Stimulated activated effector memory CD8-positive, alpha-beta T cell treated with anti-CD3 and anti-CD28 coated beads, Interleukin-12 subunit alpha, Interleukin-12 subunit beta, amount 100 ng/mL, for 72 hours (primary cell): ENCODE measurements at regions not wholly inside any gene's neighbourhood (a gene's known extent, or its start where the extent isn't known, plus 50 kb on each side); places are given as distances from the start of the nearest gene placed in this dataset.
"Not testable (repeated sequence)": the region's sequence is repeated elsewhere in the genome, so short reads cannot be mapped to it uniquely, and the experiment has no call there.

ENCODE experiments used
- ATAC-seq: fragments of 150-1000 bp; cut with Tn5 transposase; 2 replicates; pipeline ENCODE4 v1.10.0; 2021
- DNase-seq, 2 donors: peaks; one replicate each; pipeline ENCODE4 v3.0.0; 2021 to 2022; ENCODE audit warnings: low spot score in 2 of 2
- H3K27ac Mint-ChIP-seq: one replicate; pipeline ENCODE4 v1.8.0; 2022; ENCODE audit warnings: mild to moderate bottlenecking, mixed read lengths
- H3K36me3 Mint-ChIP-seq: one replicate; pipeline ENCODE4 v1.8.0; 2022; ENCODE audit warnings: mild to moderate bottlenecking, mixed read lengths
- H3K4me1 Mint-ChIP-seq: one replicate; pipeline ENCODE4 v1.8.0; 2022; ENCODE audit warnings: mixed read lengths
- H3K4me3 Mint-ChIP-seq: one replicate; pipeline ENCODE4 v1.8.0; 2022; ENCODE audit warnings: mild to moderate bottlenecking, mixed read lengths
- H3K9me3 Mint-ChIP-seq: one replicate; pipeline ENCODE4 v1.8.0; 2022; ENCODE audit warnings: mixed read lengths

DNA sequence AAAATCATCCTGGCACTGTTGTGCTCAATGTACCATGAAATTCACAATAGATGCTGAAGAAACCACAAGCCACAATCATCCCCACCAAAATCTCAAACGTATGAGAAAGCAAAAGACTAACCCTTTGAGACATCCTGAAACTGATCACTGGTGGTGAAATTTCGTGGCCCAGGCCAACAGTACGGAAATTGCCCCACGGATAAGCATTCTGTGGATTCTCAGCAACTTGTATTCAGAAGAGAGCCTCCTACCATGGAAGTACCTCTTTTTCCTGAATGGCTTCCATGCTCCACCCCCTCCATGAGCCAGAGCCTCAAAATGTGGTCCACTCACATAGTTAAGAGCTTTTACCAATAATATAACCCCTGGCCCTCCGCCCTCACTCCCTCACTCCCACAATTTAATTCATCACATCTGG lies 163.9 kb upstream of the AUTS2 start:
- Mint-ChIP-seq H3K27ac (no peak overlapping the region), H3K9me3 (peaks cover 6% of the 10 kb centered on the region), H3K4me1 (peaks cover 11% of the 10 kb centered on the region), H3K36me3 (peaks cover 3% of the 10 kb centered on the region), H3K4me3 (no peak overlapping the region)
- DNase-seq (no peak), ATAC-seq (peak; percentile 72)

DNA sequence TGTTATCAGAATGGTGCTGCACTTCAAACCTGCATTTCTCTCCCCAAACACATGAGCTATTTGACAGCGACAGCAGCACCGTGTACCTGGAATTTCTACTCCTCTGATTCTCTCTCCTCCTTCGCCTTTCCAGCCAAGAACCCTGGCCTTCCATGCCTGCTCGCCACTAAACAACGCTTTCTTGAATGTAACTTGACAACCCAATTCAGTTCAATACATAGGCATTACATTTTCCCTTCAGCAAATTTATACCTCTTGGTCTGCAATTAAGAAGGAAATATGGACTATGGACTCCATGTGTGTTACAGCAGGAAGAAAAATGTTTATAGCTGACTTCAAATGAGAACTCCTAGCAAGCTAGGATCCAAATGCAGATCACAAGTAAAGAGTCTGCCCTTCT lies 162.6 kb upstream of the AUTS2 start:
- ATAC-seq: no peak
- DNase-seq: no peak
- H3K36me3 Mint-ChIP-seq: peaks cover 7% of the 10 kb centered on the region
- no peak overlapping the region for H3K27ac Mint-ChIP-seq
- peaks cover 10% of the 10 kb centered on the region for H3K9me3 Mint-ChIP-seq
- H3K4me1 Mint-ChIP-seq: peaks cover 11% of the 10 kb centered on the region
- no peak overlapping the region for H3K4me3 Mint-ChIP-seq

DNA sequence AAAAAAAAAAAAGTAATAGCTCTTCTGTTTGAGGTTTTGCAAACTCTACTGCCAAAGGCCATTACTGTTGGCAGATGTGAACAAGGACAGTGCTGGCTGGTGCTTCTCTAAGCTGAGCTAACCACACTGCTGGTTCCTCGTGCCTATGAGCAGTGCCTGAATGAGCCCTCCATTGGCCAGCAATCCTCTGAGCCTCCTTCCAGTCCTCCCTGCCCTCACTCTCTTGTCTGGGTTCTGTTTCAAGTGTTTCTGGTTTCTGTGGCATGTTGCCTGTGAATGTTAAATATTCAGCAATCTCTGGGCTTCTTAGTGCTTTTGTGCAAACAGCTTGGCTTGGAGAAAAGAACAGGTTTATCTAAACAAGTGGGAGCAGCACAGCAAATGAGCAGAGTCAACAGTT lies 161.3 kb upstream of the AUTS2 start:
- Mint-ChIP-seq H3K36me3 (peaks cover 7% of the 10 kb centered on the region), H3K4me3 (no peak overlapping the region), H3K27ac (no peak overlapping the region), H3K9me3 (peaks cover 10% of the 10 kb centered on the region), H3K4me1 (peaks cover 11% of the 10 kb centered on the region)
- DNase-seq (no peak), ATAC-seq (no peak)

DNA sequence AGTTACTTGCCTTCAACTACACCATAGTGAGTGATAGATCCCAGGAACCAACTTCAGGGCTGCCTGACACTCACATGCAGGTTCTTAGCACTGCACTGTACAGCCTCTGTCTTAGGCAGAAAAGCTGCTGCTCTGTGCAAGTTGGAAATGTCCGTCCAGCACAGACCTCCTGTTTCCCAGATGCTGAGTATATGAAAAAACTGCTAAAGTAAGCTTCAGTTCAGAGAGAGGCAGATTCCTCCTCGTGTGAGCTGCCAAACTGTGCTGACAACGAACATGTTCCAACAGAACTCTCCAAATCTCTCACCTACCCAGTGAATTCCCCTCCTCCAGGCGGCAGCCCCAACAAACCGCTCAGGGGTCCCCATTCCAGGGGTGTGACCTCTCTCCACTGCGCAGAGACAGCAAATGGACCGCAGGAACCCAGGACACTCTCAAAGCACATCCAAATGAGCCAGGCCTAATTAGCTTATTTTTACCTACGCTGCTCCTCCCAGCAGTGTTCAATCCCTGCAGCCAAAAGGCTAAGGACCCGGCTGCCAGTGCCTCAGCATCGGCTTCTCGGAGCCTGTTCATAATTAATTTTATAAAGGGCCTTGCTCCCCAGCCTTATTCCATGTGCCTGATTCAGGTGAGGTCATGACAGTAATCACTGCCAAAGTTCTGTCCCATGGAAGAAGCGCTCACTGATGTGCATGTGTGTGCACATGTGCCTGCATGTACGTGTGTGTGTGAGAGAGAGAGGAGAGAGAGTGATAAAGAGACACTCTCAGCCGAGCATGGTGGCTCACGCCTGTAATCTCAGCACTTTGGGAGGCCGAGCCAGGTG lies 159.5 kb upstream of the AUTS2 start:
- H3K4me3 Mint-ChIP-seq: no peak overlapping the region
- peaks cover 10% of the 10 kb centered on the region for H3K4me1 Mint-ChIP-seq
- no peak for ATAC-seq
- peaks cover 7% of the 10 kb centered on the region for H3K36me3 Mint-ChIP-seq
- H3K9me3 Mint-ChIP-seq: peaks cover 10% of the 10 kb centered on the region
- no peak for DNase-seq
- no peak overlapping the region for H3K27ac Mint-ChIP-seq

DNA sequence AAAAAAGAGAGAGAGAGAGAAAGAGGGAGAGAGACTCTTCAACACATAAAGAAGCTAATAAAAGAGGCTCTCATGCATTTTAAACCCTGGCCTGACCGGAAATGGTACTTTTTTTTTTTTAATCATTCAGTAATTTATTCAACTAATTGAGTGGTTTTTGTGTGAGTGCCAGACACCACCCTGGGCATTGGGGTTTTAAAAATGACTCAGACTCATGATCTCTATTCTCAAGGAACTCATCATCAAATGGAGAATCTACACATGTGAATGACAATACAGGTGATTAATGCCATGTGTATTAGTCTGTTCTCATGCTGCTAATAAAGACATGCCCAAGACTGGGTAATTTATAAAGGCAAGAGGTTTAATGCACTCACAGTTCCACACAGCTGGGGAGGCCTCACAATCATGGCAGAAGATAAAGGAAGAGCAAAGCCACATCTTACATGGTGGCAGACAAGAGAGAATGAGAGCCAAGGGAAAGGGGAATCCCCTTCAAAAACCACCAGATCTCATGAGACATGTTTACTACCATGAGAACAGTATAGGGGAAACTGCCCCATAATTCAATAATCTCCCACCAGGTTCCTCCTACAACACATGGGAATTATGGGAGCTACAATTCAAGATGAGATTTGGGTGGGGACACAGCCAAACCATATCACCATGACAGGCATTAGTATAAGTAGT lies 158.5 kb upstream of the AUTS2 start:
- Mint-ChIP-seq H3K4me1 (peaks cover under 1% of the 10 kb centered on the region), H3K36me3 (peaks cover 7% of the 10 kb centered on the region), H3K27ac (no peak overlapping the region), H3K4me3 (no peak overlapping the region), H3K9me3 (peaks cover 7% of the 10 kb centered on the region)
- ATAC-seq (no peak), DNase-seq (no peak)

DNA sequence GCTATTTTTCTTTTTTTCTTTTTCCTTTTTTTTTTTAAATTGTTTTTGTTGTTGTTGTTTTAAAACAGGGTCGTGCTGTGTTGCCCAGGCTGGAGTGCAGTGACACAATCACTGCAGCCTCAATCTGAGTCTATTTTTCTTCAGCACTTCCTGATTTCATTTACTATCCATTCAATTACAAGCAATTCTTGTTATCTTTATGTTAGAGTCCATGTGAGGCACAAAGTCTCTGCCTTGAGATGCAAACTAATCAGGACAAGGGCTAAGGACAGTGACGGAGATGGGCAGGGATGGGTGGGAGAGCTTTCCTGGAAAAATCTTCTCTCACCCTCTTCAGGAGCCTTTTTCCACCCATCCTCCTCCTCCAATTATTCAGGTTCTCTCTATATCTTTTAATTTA lies 157.3 kb upstream of the AUTS2 start:
- ATAC-seq (no peak), DNase-seq (no peak)
- Mint-ChIP-seq H3K27ac (no peak overlapping the region), H3K4me1 (no peaks in the 10 kb centered on the region), H3K9me3 (peaks cover 7% of the 10 kb centered on the region), H3K36me3 (peaks cover 7% of the 10 kb centered on the region), H3K4me3 (no peak overlapping the region)

DNA sequence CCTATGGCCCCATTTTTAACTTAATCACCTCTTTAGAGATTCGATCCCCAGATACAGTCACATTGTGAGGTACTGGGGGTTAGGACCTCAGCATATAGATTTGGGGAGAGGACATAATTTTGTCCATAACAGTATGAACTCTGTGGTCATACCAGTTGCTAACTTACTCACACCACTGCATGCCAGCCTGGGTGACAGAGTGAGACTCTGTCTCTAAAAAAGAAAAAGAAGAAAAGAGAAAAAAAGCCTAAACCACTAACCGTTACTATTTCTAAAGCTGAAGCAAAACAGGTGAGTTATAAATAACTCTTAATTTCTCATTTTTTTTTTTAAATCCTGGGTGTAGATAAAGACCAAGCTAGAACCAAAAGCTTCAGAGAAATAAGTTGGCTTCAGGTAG lies 155.1 kb upstream of the AUTS2 start:
- Mint-ChIP-seq H3K27ac (no peak overlapping the region), H3K9me3 (peaks cover 7% of the 10 kb centered on the region), H3K36me3 (peaks cover 7% of the 10 kb centered on the region), H3K4me1 (no peaks in the 10 kb centered on the region), H3K4me3 (no peak overlapping the region)
- ATAC-seq (no peak), DNase-seq (no peak)

DNA sequence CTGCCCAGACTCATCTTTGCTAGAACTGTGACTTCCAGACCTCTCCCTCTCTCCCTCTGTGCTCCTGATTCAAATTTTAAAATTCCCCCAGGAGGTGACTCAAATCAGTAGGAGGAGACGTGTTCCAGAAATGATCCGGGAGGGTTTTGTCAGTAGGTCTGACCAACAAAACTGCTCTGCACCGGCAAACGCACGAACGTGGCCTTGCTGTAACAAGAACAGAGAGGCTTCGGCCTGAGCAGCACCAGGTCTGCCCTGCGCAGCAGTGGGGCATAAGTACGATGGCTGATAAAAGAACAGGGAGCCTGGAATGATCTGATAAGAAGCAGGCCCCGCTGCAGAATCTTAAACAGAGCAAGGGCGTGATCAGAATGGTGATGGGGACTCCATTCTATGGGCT lies 152.7 kb upstream of the AUTS2 start:
- Mint-ChIP-seq H3K27ac (no peak overlapping the region), H3K9me3 (no peaks in the 10 kb centered on the region), H3K4me1 (no peaks in the 10 kb centered on the region), H3K36me3 (no peaks in the 10 kb centered on the region), H3K4me3 (no peak overlapping the region)
- no peak for DNase-seq
- ATAC-seq: no peak

DNA sequence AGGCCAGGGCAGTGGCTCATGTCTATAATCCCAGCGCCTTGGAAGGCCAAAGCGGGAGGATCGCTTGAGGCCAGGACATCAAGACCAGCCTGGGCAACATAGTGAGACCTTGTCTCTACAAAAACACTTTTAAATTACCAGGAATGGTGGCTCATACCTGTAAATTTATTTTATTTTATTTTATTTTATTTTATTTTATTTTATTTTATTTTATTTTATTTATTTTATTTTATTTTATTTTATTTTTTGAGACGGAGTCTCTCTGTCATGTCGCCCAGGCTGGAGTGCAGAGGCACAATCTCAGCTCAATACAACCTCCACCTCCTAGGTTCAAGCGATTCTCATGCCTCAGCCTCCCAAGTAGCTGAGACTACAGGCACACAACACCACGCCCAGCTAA lies 152.1 kb upstream of the AUTS2 start:
- H3K36me3 Mint-ChIP-seq, ATAC-seq, H3K27ac Mint-ChIP-seq: not testable (repeated sequence)

DNA sequence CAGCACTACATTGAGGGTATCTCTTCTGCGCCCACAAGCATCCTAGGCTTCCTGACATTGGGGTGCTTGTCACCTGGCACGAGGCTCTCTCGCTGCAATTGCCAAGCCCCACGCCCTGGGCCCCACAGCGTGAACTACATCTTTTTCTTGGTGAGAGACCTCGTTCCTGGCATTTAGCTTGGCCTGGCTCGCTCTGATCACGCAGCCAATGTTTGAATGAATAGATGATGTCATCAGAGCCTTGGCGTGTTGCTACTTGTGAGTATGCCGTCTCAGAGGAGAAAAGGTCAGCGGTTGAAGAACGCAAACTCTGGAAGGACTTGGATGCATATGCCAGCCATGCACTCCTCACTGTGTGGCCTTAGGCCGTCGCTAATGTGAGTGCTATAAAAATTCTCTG lies 150.2 kb upstream of the AUTS2 start:
- Mint-ChIP-seq H3K36me3 (no peaks in the 10 kb centered on the region), H3K4me1 (no peaks in the 10 kb centered on the region), H3K9me3 (no peaks in the 10 kb centered on the region), H3K27ac (no peak overlapping the region), H3K4me3 (no peak overlapping the region)
- DNase-seq: no peak
- ATAC-seq: no peak

More for the DNA sequence above, 152.1 kb upstream of the AUTS2 start:
- not testable (repeated sequence) for DNase-seq, H3K4me1 Mint-ChIP-seq, H3K9me3 Mint-ChIP-seq, H3K4me3 Mint-ChIP-seq

DNA sequence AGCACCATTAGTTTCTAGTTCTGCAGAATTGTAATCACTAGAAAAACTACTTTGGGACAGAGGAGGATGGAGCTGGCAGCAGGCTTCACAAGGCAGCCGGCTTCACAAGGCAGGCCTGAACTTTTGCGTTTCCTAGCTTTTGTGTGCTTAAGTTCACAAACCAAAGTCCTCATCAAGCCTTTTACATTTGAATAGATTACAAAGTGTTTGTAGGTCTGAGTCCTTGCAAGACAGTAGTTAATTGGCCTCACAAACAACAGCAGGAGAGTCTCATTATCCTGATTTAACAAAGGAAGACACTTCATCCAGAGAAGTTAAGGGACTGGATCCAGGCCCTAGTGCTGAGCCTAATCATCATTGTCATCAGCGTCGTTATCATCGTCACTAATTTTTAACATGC lies 147.8 kb upstream of the AUTS2 start:
- DNase-seq (no peak), ATAC-seq (no peak)
- Mint-ChIP-seq H3K27ac (no peak overlapping the region), H3K4me3 (no peak overlapping the region), H3K9me3 (no peaks in the 10 kb centered on the region), H3K4me1 (no peaks in the 10 kb centered on the region), H3K36me3 (no peaks in the 10 kb centered on the region)

DNA sequence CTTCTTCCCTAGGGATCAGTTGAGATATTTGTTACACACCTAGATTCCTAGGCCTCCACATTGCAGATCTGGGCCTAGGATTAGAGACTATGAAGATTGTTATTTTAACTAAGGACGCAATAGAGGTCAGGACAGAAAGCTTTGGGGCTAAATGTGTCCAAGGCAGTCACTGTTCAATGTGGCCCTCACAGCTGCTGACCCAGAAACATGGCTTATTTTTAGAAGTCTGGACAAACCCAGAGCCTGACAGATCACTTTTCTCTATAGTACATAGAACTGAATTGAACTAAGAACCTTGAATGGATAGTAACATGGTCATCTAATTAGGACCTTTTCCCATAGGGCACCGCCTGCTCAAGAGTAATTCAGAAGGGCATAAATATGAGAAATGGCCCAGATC lies 146.6 kb upstream of the AUTS2 start:
- no peak overlapping the region for H3K27ac Mint-ChIP-seq

DNA sequence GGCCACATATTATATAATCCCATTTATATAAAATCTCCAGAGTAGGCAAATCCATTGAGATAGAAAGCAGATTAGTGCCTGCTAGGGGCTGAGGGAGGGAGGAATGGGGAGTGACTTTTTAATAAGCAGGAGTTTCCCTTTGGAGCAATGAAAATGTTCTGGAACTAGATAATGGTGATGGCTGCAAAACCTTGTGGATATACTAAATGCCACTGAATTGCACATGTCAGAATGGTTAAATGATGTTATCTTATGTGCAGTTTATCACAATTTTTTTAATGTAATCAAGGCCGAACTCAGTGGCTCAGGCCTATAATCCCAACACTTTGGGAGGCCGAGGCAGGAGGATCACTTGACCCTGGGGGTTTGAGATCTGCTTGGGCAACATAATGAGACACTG lies 145.5 kb upstream of the AUTS2 start:
- no peaks in the 10 kb centered on the region for H3K9me3 Mint-ChIP-seq
- no peaks in the 10 kb centered on the region for H3K36me3 Mint-ChIP-seq
- no peak overlapping the region for H3K27ac Mint-ChIP-seq

More for the DNA sequence above, 146.6 kb upstream of the AUTS2 start:
- no peak for DNase-seq
- no peak overlapping the region for H3K4me3 Mint-ChIP-seq
- H3K4me1 Mint-ChIP-seq: no peaks in the 10 kb centered on the region
- no peaks in the 10 kb centered on the region for H3K9me3 Mint-ChIP-seq
- no peak for ATAC-seq
- no peaks in the 10 kb centered on the region for H3K36me3 Mint-ChIP-seq

DNA sequence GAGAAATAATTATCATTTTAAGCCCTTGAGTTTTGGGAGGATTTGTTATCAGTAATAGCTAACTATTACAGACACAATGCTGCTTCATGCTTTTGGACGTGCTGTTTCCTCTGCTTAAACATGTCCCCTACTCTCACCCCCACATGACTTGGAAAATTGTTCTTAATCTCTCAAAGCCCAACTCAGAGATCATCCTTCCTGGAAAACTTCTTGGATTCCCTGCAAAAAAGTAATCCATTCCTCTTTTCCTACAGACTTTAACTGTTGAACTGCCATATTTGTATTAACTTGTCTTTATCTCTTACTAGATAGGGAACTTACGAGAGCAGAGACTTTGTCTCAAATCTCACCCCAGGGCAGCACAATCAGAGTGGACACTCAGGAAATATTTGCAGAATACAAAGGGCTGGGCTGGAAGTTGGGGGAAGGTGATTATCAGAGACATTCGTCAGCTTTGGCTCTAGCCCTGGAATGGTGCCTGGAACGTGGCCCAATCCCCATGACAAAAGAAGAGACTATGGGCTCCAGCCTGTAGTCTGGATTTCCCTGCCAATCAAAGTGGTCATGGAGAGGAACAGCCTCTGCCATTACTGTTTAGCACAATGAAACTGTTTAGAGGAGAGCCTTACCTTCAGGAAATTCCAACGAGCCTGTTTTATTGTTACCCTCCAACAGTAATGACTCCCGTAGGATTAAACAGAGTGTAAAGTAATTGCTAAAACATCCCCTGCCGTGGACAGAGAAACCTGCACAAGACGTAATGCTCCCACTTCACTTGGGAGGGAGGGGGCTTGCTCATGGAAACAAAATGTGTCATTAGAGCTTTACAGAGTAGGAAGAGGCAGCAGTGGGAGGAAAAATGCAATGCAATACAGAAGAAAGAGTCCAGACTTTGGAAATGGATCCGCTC lies 140.4 kb upstream of the AUTS2 start:
- ATAC-seq: no peak
- no peak for DNase-seq
- no peaks in the 10 kb centered on the region for H3K9me3 Mint-ChIP-seq
- no peaks in the 10 kb centered on the region for H3K36me3 Mint-ChIP-seq
- no peaks in the 10 kb centered on the region for H3K4me1 Mint-ChIP-seq
- H3K27ac Mint-ChIP-seq: no peak overlapping the region
- no peak overlapping the region for H3K4me3 Mint-ChIP-seq

More for the DNA sequence above, 145.5 kb upstream of the AUTS2 start:
- no peaks in the 10 kb centered on the region for H3K4me1 Mint-ChIP-seq
- no peak overlapping the region for H3K4me3 Mint-ChIP-seq
- no peak for DNase-seq
- no peak for ATAC-seq

DNA sequence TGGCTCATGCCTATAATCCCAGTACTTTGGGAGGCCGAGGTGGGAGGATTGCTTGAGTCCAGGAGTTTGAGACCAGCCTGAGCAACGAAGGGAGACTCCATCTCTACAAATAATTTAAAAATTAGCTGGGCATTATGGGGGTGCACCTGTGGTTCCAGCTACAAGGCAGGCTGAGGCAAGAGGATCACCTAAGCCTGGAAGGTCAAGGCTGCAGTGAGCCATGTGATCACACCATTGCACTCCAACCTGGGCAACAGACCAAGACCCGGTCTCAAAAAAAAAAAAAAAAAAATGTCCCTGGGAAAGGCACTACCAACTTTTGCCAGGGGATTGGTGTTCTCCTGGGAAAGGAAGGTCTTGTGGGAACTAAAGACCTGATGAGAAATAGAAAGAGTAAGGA lies 134.2 kb upstream of the AUTS2 start:
- H3K4me3 Mint-ChIP-seq: no peak overlapping the region
- no peak overlapping the region for H3K27ac Mint-ChIP-seq
- no peaks in the 10 kb centered on the region for H3K36me3 Mint-ChIP-seq
- peaks cover 2% of the 10 kb centered on the region for H3K9me3 Mint-ChIP-seq
- ATAC-seq (no peak), DNase-seq (no peak)
- H3K4me1 Mint-ChIP-seq: no peaks in the 10 kb centered on the region
